Posterior cingulate gyrus (tissue), 11 donors: ENCODE measurements at regions not wholly inside any gene's neighbourhood (a gene's known extent, or its start where the extent isn't known, plus 50 kb on each side); places are given as distances from the start of the nearest gene placed in this dataset.
"Not testable (repeated sequence)": the region's sequence is repeated elsewhere in the genome, so short reads cannot be mapped to it uniquely, and the experiment has no call there.

Source experiments
- DNase-seq, 10 donors: peaks; one replicate each; pipeline versions ENCODE4 v3.0.0 to v3.0.0-alpha.2; 2020 to 2021; ENCODE audit warnings: mixed read lengths in 3 of 10
- intact Hi-C: fragments of 100-400 bp; cut with DNase I; formaldehyde crosslinking; loops from one replicate; pipeline ENCODE4 v1.15.1; 2023

DNA sequence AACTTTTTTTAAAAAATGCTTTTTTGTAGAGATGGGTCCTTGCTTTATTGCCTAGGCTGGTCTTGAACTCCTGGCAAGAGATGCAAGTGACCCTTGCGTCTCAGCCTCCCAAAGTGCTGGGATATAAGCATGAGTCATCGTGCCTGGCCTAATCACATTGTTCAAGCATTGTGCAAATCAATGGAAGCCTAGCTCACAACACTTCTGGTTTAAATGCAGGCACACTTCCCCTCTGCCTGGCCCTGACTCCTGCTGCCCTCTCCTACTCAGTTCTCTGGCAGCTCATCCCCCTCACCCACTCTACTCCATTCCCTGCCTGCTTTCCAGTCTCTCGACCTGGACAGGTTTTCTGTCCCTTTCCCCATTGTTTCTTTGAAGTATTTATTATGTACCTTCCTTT is 288.1 kb upstream of the PLGLB1 start:
- DNase-seq, intact Hi-C loops: not testable (repeated sequence)

DNA sequence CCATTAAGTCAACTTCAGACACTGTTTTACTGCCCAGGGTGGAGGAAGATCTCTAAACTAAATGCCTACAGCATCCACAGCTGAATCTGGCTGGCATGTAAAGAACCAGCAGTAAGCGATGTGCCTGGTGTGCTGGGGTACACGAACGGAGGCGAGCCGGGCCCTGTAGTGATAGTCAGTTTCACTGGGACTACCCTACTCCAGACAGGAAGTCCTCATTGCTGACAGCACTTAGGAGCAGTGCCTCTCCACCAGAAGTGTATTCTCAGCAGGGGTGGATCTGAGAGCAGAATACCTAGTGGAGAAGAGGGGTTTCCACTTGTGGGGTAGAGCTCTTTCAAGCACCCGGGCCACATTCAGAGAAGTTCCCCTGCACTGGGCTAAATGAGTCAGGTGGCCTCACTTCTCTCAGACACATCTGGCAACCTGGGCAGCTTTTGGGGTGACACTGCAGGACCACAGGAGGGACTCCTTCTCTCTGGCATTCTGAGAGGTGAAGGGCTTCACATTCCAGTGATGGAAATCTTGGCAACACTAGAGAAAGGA is 290.3 kb upstream of the PLGLB1 start:
- intact Hi-C loops, DNase-seq: not testable (repeated sequence)

DNA sequence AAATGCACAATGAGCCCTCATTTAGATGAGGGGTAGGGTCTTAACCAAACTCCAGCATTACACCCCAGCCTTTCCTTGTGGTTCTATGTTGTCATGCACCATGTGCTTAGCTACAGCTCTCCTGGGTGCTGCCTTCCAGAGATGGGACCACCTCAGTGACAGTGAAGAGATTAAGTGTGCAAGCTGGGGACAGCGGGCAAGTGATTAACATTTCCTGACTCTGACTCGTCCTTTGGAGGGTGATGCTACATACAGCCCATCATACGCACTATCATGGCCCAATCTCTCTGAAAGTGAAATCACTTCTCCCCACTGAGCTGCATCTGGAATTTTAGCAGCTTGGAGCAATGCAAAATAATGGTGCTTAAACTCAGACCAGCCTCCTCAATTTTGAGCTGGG is 293.0 kb upstream of the PLGLB1 start:
- intact Hi-C loops, DNase-seq: not testable (repeated sequence)

DNA sequence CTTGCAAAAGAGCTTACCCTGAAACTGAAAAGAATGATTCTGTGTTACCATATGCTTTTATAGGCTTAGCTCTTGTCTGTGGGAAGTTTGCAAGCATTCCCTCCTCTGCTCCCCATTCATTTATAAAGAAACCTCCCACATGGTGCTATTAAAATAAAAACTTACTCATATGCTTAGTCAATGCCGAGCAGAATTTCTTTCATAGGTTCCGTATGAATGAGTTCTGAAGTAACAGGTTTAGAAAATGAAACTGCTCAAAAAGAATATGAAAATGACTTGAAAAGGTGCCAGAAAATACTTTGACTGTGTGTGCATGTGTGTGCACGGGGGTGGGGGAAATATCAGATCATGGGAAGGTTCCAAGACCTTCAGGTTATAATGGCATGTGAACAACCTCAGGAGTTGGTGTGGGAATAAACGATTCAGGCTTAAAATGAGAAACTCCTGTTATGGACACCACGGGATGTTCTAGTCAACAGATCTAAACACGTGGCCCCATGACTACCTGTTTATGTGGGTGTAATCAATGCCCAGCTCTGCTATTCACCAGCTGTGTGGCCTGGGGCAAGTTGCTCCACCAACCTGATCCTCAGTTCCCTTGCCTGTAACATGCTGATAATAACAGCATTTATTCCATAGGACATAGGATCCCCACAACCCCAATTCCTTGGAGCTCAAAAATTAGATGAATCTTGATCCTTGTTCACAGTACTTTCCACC is 293.7 kb upstream of the PLGLB1 start:
- intact Hi-C loops: not testable (repeated sequence)

DNA sequence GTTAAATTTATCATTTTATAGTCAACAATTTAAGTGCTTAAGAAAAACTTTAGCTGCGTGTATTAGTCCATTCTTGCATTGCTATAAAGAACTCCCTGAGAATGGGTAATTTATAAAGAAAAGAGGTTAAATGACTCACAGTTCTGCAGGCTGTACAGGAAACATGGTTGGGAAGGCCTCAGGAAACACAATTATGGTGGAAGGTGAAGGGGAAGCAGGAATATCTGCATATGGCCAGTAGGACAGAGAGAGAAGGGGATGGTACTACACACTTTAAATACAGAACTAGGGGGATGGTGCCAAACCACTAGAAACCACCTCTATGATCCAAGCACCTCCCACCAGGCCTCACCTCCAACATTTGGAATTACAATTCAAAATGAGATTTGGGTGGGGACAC is 295.5 kb upstream of the PLGLB1 start:
- intact Hi-C loops, DNase-seq: not testable (repeated sequence)

More for the DNA sequence above, 293.7 kb upstream of the PLGLB1 start:
- not testable (repeated sequence) for DNase-seq

DNA sequence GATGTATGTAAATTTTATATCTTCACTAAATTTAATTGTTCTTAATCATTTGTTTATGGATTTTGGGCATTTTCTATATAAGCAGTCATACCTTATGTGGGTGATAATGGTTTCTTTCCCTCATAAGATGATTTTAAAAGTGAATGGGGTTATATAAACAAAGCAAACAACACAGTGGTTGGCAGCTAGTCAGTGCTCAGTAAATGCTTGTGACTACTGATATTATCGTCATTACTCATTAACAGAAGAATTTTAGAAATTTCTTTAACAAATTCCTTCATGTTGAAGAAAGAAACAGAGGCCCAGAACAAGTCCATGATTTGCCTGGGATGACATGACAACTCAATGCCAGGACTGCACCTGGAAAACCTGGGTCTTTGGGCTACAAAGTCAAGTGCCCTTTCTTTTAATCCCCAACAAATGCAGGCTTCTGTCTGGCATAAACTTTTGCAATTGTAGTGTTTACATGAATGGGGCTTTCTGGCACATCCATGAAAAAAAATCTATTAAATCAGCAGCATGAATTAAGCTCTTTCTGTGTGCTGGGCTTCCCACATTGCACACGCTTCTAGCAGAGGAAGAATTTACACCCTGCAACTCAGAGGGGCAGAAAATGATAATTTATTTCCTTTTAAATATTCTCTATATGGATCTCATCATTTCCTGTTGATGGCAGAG is 297.3 kb upstream of the PLGLB1 start:
- DNase-seq, intact Hi-C loops: not testable (repeated sequence)

DNA sequence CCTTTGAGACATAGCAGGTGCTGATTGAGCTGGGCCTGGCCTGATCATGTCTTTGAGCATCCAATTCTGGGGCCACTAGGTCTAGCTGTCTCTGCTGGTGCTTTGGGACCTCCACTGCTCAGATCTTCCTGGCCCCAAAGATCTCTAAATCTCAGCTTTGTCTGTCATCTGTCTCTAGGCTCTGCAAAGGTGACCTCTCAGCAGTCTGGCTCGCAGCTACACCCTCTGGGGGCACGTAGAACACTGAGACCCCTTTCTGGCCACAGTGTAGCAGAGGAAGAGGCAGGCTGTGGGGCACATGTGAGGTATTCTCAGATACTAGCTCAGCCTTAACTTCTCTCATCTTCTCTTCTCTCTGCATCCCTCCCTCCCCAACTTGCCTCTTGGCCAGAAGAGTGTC is 298.1 kb upstream of the PLGLB1 start:
- intact Hi-C loops: not testable (repeated sequence)
- peak in 1 of 10 donors; percentile 11 for DNase-seq

DNA sequence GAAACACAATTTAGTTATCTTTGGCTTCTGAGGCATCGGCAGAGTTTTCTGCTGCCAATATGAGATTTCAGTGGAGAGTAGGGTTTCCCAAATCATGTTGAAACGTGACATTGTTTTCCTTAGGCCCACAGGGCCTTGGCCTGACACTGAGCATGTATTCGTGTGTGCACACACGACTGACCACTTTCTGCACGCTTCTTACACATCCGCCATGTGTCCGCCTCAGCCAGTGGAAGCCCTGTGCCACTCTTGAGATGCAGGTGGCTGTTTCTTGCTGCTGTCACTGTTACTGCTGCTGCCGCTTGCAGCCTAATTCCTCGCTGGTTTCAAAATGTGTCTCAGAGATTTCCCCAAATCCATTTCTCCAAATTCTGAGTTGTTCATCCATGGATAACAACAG is 299.6 kb upstream of the PLGLB1 start:
- intact Hi-C loops: not testable (repeated sequence)
- DNase-seq: peak in 1 of 10 donors; percentile 21

DNA sequence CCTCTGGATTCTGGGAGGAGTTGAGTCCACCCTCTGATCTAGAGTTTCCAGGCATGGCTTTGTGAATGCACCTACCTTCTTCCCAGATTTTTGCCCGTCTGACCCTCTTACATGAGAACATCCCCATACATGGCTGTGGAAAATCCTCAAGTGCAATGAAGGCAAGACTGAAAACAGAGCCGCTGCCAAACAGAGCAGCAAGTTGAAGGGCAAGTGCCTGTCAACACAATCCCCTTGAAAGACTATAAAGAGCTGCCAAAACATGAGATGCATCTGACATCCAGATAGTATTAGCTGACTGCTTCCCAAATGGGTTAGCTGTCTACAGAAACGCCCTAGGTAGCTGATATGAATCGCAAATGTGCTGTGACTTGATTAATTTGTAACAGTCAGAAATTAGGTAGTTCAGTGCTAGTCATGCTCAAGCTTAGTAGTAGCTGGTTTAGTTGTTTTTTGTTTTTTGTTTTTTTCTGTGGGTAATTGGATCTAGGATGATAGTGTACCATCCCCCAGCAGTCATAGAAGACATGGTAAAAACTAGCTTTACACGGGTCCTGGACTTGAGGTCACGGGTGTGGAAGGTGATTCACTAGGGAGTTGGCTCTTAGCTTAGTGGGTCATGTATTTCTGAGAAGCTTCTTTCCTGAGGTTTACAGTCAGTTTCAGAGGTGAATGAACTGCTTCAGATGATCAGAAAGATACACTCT is 302.8 kb upstream of the PLGLB1 start:
- DNase-seq, intact Hi-C loops: not testable (repeated sequence)

DNA sequence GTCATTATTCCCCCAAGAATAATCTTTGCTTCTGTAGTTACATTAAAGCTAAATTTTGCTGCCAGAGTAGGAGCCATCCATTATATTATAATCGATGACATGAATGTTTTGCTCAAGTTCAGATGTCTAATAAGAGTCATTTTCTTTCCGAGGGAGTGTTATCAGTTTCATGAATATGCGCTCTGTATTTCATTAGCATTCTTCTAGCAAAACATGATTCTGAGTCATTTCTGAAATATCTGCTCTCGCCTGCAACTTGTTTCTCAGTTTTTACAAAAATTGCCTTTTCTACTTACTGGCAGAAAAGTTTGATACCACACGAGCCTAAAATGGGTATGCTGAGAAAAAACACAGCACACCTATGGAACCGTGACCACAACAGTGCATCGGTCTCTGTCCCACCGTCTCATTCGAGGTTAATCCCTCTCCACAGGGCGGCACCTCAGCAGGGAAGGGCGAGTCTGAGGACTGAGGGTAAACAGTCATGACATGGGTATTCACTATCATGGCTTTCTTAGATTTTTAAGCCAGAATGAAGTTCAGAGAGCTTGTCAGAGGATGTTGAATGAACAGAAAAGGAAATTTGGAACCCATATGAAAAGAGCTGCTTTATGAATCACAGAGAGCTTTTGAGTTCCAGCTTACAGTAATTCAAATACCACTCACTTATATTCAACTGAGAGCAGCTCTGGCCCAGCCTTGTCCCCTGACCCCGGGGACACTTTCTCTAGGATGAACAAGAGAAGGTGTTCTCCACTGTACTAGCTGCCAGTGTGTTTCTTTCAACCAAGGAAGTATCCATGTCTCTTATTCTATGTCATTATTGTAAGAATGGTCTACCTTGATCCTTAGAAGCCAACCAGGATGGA is 303.6 kb upstream of the PLGLB1 start:
- DNase-seq, intact Hi-C loops: not testable (repeated sequence)

DNA sequence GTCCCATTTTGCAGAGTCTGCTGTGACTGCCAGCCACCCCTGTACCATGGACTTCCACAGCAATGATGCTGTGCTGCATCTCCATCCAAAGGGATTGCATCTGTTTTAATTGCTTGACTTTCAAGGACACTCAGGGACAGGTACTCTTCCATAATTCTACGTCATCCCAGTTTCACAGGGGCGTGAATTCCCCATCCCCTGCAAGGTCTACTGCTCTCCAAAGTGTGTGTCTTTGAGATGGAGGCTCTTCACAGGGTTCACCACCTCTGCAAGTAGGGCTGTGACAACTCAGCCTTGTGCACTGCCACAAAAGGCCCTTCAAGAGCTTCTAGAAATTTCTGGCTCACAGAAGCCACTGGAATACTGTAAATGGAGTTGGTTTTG is 304.3 kb upstream of the PLGLB1 start:
- DNase-seq, intact Hi-C loops: not testable (repeated sequence)

DNA sequence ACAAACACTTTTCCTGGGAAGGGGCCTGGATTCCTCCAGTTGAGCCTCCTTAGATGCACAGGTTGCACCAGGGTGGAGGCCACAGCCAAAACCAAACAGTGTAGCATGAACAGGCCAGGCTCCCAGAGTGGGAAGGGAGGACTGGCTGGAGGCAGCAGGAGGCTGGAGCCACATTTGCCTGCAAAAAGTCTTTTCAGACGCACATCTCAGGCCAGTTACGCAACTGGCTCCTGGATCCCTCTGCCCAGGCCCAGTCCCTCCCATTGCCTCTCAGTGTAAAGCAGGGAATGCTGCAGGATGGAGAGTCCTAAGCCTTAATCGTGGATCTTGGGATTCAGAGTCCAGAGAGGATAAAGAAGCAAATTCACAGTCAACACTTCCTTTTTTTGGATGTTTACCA is 305.1 kb upstream of the PLGLB1 start:
- intact Hi-C loops: not testable (repeated sequence)
- peak in 1 of 10 donors; percentile 38 for DNase-seq

DNA sequence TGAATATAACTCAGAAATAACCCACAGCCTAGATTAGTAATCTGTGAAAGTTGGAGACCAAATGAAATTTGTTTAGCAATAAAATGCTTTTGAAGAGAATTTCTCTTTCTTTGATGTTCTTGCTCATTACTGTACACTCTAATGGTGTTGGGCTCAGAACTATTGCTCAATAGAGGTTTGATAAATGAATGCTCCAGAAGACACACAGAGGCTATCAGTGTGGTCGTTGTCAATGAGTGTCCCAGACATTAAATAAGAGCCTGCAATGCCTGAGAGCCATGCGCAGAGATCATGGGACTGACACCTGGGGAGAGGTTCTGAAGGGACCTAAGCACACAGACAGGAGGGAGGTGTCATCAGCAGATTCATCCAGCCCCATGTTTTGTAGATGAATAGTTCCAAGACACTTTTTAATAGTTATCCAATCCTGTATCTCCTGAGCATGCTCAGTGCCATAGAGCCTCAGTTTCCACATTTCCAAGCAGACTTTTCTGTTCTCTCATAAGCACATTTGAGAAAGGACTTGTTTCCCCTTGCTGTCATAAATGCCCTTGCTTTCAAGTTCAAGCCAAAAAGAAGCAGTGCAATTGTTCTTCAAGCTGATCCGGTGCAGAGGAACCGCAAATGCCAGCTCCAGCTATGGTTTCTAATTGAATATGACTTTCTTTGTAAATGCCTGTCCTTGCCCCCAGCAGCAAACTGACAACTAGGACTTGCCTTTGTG is 306.2 kb upstream of the PLGLB1 start:
- DNase-seq, intact Hi-C loops: not testable (repeated sequence)

DNA sequence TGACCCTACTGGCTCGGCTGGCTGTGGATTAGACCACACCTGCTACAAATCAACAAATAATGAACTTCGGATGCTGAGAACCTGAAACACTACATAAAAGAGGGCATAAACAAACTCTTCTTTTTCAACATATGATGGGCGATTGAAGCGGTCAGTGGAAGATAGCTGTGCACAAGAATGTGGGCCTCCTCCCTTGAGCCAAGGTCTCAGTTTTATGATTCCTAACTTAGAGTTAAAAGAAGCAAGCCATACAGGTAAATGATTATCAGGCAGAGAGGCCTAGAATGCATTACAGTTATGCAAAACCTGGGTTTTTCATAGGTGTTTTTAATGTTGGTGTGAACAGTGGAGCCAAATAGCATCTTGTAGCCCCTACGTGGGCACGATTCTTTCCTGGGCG is 307.9 kb upstream of the PLGLB1 start:
- not testable (repeated sequence) for DNase-seq

DNA sequence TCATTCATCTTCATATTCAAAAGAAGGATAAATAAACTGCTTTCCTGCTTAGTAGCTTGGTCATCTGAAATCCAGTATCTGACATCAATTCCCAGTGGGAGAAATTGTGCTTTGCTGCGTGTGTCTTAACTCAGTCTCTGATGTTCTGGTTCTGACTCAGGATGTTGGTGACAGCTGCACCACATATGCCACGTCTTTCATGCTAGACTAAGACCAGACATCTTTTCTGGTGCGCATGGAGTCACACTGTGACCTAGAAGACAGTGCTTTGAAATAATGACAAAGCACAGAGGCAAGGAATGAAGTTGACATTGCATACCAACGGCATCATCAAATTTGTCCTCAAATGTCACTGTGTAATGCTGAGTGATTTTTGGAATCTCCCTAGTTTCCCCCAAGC is 308.8 kb upstream of the PLGLB1 start:
- intact Hi-C loops, DNase-seq: not testable (repeated sequence)

More for the DNA sequence above, 307.9 kb upstream of the PLGLB1 start:
- intact Hi-C loops: not testable (repeated sequence)

DNA sequence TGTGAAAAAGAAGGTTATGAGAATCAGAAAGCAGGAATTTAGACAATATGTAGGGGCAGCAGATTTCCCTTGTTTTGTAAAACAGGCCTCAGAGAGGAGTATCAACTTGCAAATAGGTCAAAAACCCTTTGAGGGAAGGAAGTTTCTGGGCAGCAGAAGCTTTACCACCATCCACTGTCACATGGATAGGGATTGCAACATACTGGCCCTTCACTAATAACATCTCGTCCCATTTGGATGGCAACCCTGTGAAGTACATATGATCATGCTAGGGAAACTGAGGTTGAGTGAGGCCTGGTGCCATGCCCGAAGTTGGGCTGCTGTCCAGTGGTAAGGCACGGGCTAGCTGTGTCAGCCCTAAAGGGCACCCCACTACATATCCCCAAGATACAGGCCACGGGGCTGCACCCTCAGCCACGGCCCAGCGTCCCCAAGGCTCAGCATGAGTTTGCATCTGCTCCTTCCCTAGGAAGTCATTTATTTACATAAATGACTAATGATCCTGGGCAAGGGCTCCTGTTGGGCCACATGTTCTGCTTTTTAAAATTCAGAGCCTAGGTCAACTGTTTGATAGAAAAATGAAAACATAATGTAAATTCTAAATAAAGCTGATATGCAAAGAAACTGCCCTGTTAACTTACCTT is 310.4 kb upstream of the PLGLB1 start:
- intact Hi-C loops, DNase-seq: not testable (repeated sequence)

DNA sequence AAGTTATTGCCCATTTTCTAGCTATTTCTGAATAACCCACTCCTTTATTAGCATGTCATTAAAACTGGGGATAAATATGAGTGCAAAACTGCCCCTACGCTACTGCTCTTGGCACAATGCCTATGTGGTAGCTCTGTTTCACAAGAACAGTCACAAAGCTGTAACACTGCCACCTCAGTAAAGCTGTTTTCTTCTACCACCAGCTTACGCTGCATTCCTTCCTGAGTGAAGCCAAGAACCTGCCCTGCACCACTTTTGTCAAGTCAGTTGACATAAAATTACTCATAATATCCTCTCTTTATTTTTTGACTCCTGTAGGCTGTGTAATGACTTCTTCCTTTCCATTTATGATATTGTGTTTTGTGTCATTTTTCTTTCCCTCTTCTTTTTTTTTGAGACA is 313.2 kb upstream of the PLGLB1 start:
- intact Hi-C loops, DNase-seq: not testable (repeated sequence)

DNA sequence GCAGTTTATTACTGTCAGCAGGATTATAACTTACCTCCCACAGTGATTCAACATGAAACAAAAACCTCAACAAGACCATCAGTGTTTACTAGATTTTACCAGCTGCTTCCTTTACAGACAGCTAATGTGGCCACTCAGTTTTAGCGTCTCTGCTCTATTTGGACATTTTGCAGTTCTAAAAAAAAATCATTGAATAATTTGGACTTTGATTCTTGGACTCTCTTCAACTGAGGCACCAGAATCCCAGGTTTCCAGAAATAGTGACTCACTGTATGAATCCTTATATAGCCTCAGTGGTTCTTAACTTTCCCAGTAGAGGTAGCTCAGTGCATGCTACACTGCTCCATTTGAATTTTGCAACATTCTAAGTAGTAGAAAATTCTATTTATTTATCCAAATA is 317.4 kb upstream of the PLGLB1 start:
- DNase-seq, intact Hi-C loops: not testable (repeated sequence)

DNA sequence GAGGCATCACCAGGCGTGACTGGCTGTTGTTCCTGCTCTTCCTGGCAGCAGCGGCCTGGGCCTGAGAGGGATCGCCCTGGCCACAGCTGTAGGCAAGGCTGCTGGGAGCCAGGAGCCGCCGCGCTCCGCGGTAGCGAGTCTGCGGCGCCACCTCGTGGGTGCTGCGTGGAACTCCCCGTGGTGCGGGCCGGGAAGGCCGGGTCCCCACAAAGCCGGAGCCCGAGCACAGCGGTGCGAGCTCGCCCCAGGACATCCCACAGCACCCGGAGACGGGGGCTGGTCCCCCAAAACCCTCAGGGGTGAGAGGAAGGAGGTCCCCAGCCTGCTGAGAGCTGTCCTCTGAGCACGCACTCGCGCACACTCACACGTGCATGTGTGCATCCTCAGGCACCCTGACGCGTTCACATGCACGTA is 320.0 kb upstream of the PLGLB1 start:
- DNase-seq: peak; percentile 18 to 94 (median 57)
- intact Hi-C loops: not testable (repeated sequence)
